ENCODE measurements at regions not wholly inside any gene's neighbourhood (a gene's known extent, or its start where the extent isn't known, plus 50 kb on each side); places are given as distances from the start of the nearest gene placed in this dataset.

- DNase-seq (ENCODE audit: low read depth in 4 of 4, low spot score in 3 of 4) = no peak
Measured at GRCh38 chr14:94717808-94718207, 52.1 kb downstream of the GSC start.

DNA sequence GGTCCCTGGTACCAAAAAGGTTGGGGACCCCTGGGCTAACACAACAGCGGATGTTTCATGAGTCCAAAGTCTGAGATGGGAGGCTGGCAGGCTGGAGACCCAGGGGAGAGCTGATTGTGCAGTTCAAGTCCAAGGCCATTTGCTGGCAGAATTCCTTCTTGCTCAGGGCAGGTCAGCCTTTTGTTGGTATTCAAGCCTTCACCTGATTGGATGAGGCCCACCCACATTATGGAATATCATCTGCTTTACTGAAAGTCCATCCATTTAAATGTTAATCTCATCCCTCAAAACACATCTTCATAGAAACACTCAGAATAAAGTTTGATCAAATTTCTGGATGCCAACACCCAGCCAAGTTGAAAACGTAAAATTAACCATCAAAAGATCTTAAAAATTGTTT is 52.9 kb downstream of the GSC start:
- no peak for DNase-seq (ENCODE audit: low read depth in 4 of 4, low spot score in 3 of 4)

- no peak for DNase-seq (ENCODE audit: low read depth in 4 of 4, low spot score in 3 of 4)
Measured at GRCh38 chr14:94713115-94713514, 56.8 kb downstream of the GSC start.

DNA sequence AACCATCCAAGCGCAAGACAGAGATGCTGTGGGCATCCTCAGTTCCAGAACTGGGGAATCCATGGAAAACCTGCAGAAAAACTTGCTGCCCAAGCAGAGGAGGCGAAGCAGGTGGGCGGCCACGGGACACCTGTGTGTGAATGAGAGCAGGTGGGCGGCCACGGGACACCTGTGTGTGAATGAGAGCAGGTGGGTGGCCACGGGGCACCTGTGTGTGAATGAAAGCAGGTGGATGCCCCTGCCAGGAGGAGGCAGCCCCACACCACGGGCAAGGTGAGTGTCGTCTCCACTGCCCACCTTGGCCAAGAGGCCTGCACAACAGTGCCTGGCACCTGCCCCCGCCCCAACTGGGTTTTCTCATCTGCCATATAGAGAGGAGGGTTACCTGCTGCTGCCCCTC is 59.2 kb downstream of the GSC start:
- no peak for DNase-seq (ENCODE audit: low read depth in 4 of 4, low spot score in 3 of 4)

DNA sequence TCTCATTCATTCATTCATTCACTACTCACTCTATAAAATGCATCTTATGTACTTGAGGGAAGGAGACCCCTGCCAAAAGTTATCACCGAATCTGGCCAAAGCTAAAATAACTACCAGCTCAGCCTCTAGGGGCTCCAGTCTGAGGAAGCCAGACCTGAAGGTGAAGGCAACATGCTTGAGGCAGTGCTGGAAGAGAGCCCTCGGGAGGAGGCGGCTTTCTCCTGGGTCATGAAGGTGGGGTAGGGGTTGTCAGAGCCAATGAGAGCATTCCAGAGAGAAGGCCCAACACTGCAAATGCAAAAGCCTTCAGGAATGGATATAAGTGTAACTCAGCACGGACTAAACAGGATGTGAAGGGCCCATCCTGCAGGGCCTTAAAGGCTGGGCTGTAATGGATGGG is 62.4 kb downstream of the GSC start:
- no peak for DNase-seq (ENCODE audit: low read depth in 4 of 4, low spot score in 3 of 4)

DNA sequence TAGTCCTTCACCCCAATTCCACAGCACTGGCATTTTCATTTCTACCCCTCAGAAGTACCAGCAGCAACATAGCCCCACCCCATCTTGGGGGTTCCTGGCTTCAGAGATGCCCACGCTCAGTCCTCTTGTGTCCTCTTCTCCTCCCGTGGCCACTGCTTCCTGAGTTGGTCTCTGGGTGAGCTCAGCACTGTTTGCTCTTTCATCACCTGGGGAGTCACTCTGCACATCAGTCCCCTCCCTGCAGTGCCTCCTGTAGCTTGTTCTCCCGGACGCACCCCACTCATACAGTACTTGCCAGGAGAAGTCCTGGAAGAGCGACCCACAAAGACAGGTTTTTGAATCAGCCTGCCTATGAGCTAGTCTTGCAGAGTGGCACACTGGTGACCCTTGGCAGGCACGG is 63.8 kb downstream of the GSC start:
- no peak for DNase-seq (ENCODE audit: low read depth in 4 of 4, low spot score in 3 of 4)

DNA sequence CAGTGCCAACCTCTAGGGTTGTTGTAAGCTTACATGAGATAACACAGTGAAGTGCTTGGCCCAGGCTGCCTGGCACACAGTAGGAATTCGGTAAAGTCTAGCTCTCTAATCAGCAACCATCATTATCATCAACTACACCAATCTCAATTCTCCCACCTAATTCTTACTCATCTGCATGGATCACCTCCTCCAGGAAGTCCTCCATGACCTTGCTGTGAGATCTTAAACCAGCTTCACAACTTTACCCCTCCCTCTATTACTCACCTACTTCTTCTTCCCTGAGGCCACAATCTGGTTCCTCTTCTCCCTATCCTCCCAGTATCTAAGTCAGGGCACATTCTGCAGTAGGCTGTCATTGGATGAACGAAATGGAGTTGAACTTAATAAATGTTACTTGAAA is 67.3 kb downstream of the GSC start:
- no peak for DNase-seq (ENCODE audit: low read depth in 4 of 4, low spot score in 3 of 4)

DNA sequence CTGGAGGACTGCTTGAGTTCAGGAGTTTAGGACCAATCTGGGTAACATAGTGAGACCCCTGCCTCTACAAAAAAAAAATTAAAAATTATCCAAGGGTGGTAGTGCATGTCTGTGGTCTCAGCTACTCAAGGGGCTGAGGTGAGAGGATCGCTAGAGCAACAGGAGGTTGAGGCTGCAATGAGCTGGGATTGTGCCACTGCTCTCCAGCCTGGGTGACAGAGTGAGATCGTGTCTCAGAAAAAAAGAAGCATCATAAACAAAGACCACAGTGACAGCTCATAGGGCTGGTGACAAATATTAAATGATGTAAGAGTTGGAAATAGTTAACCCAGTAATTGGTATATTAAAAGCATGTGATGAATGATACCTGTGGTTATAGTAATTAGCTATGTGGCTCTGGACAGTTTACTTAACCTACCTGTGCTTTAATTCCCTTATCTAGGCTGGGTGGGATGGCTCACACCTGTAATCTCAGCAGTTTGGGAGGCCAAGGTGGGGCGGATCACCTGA is 68.0 kb downstream of the GSC start:
- DNase-seq (ENCODE audit: low read depth in 4 of 4, low spot score in 3 of 4) = no peak

DNA sequence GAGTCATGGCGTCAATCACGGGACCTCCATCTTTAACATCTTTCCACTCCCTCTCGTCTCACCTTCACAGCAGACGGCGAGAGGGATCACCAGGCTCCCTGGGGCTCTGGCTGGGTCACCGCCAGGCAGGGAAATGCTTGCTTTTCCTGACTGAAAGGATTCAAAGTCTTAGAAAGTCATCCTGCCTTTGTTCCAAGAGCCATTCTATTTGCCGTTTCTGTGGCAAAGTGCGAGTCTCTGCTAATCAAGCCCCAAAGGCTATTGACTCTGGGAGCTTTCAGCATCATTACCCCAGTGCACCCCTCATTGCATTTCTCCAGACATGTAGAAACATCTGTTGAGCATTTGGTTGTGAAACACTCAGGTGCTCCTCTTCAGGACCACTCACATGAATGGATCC is 69.6 kb downstream of the GSC start:
- DNase-seq (ENCODE audit: low read depth in 4 of 4, low spot score in 3 of 4) = no peak

- no peak for DNase-seq (ENCODE audit: low read depth in 4 of 4, low spot score in 3 of 4)
Measured at GRCh38 chr14:94699831-94700230, 70.1 kb downstream of the GSC start.

DNA sequence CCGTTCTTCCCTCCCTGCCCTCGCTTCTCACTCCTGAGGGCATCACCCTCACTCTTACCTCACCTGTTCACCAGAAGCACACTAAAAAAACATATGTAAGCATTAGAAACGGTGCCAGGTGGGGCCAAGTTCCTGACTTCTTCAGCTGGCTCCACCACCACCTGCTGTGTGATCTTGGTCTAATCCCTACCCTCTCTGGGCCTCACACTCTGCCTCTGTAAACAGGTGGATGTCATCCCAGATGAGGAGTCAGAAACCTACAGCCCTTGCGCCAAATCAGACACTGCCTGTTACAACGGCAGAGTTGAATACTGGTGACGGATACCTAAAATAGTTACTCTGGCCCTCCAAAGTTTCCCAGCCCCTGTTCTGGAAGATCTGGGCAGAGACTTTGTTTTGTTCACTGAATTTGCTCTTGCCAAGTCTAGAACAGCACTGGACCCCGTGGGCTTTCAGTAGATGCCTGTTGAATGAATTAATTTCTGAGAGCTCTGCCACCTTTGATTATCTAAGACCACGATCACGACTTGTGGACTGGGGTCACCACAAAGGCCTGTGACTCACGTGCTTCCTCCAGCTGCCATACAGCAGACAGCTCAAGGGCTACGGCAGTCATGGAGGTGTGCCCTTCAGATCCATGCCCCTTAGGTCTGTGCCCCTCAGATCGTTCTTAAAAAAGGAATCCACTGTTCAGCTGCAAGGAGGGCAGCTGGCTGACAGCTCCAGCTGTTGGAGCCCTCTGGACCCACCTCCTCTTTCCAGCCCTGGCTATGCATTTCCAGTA is 71.9 kb downstream of the GSC start:
- DNase-seq (ENCODE audit: low read depth in 4 of 4, low spot score in 3 of 4) = no peak

DNA sequence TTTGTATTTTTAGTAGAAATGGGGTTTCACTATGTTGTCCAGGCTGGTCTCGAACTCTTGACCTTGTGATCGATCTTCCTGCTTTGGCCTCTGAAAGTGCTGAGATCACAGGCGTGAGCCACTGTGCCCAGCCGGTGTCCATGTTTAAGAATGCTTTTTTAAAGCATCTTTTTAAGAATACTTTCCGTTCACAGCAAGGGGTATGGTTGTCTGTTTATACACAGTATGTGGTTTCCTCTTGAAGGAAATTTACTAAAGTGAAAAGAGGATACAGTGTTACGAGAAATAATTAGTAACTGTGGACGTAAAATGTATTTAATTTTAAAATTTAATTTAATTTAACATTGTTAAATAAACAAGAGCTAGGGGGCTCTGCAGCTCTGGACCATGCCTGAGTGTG is 73.4 kb downstream of the GSC start:
- no peak for DNase-seq (ENCODE audit: low read depth in 4 of 4, low spot score in 3 of 4)

DNA sequence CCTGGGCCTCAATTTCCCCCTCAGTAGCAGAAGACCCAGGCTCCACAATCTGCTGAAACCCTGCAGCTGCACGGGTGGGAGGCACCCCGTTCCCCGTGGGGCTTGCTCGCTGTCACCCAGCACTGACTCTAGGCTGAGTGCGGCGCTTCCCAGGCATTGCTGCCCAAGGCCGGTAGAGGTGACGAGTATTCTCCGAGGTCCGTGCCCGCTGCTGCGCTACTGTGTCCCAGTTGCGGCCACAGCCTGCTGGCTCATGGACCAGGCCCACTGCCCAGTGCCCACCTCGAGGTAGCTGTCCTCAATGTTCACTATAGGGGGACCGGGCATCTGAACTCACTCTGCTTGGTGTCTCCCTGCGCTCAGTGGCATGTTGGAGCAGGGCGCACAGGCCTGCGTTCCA is 74.7 kb downstream of the GSC start:
- no peak for DNase-seq (ENCODE audit: low read depth in 4 of 4, low spot score in 3 of 4)

DNA sequence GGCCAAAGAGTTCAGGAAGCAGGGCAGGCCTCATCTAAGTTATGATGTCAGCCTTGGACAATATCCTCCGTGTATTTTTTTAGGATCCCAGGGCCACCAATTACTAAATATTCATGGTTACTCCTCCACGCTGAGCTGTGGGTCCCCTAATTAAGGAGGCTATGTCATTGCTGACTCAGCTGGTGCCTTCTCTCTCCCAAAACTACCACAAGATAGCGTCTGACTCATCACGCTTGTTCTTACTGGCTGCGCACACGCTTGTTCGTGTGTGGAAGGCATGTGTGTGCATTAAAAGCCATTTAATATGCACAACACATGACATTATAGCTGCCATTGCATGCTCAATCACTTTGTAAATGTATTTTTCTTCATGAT is 78.3 kb downstream of the GSC start:
- DNase-seq (ENCODE audit: low read depth in 4 of 4, low spot score in 3 of 4) = no peak

- DNase-seq (ENCODE audit: low read depth in 4 of 4, low spot score in 3 of 4) = no peak
Measured at GRCh38 chr14:94690896-94691659, 78.8 kb downstream of the GSC start.

DNA sequence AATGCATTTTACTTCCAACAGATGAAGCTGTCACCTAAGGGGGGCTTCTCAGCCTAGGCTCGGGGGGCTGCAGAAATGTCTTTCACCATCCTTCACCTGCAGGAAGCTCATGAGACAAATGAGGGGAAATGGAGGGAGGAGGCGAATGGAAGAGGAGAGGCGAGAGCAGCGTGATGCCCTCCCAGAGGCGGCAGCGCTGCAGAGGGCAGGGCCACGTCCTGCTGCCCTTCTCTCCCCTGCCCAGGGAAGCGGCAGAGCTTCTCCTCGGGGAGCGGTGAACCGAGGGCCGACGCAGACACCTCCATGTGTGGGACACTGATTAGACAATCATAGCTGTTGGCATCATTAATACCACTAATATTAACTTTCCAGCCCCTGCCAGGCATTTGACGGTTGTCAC is 78.3 kb downstream of the SERPINA3 start:
- DNase-seq (ENCODE audit: low read depth in 4 of 4, low spot score in 3 of 4) = no peak

DNA sequence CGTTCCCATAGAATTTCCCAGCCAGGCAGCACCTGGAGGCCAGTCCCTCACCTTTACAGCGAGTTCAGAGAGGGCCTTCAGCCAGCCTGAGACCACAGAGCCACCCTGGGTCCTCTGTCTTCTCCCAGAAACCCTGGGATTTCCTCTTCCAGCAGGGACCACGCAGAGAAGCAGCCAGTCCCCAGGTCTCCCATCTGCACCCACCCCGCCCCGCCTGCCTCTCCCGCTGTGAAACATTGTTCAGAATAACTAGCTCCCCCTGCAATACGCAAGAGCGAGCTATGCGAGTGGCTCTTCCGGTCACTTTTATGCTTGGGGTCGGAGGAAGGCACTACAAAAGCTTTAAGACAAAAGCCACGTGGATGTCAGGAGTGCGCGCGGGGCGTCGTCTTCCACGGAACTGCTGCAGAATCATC is 77.8 kb downstream of the SERPINA3 start:
- DNase-seq (ENCODE audit: low read depth in 4 of 4, low spot score in 3 of 4) = no peak

DNA sequence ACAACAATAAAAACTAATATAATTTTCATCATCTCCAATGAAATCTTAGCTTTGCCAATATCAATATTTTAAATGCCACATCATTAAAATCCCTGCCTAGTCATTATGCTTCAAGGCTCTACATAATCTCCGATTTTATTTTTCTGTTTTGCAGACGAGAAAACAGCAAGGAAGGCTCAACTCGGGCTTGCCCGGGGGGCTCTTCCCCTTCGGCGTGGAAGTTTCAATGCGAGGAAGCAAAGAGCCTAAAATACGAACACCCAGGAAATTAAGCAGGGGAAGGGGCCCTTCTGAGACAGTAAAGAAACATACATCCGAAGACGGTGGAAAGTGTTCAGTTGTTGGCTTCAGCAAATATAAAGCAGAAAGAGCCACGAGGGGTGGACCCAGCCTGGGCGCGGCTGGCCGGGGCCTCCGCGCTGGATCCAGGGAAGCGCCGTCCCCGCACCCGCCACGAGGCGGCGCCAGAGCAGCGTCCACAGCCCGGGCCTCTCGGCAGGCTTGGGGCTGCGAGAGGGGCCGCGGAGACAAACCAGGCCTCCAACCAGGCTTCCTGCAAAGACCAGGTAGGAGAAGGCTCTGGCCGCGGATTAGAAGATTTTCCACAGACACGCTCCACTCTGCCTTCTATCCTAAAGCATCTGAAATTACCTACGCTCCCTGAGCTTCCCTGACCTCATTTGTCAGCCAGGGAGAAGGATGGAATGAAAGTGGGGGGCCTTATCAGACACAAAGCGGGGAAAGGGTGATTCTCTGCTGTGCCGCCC is 77.2 kb downstream of the SERPINA3 start:
- DNase-seq (ENCODE audit: low read depth in 4 of 4, low spot score in 3 of 4) = peak; percentile 31 to 57 (median 44)

DNA sequence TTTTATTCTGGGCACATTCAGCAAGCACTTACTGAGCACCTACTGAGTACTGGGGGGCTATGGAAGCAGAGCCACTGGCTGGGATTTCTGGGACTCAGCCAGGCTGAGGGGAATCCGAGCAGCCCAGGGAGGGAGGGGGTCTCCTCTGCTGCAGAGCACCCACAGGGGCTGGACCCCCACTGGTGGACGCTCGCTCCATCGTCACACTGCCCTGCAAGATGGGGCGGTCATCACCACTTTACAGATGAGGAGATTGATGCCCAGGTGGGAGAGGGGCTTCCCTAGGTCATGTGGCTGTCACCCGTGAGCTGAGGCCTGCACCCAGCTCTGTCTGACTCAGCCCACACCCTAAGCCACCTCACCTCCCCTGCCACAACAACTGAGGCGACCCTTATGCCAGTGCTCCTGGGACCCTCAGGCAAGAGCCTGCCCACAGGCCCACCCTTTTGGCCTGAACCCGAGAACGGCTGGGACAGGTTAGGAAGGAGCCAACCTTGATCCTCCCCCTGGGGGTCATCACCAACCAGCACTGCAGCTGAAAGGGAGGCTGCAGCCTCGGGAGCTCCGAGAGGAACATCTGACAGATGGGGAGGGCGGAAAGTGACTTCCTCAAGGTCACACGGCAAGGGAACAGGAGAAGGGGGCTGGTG is 74.4 kb downstream of the SERPINA3 start:
- no peak for DNase-seq (ENCODE audit: low read depth in 4 of 4, low spot score in 3 of 4)

DNA sequence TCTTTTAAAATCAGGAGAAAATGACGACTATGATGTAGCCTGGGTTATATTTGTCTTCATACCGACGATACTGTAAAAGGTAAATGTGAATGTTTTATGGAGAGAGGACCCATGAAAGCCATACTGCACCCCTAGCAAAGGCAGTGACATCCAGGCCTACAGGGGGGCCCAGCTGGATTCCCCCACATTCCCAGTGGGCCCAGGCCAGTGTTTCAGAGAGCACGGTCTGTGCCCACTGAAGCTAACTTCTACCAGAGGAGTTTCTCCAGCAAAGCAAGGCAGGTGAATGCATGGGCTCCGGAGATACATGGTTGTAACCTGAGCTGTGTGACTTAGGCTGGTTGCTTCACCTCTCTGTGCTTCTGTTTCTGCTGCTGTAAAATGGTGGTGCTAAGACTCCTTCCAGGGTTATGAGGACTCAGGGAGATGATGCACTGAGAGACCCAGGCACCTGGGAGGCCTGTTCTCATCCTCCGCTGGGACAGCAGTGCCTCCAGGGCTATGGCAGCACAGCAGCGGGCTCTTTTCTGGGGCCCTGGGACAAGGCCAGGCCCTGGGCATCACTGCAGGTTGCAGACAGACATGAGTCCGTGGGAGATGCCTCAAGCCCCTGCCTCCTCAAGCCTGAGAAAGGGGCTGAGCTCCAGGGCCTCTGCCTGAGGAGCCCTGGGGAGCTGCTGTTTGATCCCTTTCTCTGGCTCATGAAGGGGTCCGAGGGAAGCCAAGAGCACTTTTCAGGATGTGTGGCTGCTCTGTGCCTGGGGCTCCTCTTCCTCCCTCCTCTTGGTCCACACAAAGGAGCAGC is 73.7 kb downstream of the SERPINA3 start:
- DNase-seq (ENCODE audit: low read depth in 4 of 4, low spot score in 3 of 4) = no peak

All from left renal pelvis (tissue), 4 donors.